AG08395 (cell line): ENCODE measurements at regions not wholly inside any gene's neighbourhood (a gene's known extent, or its start where the extent isn't known, plus 50 kb on each side); places are given as distances from the start of the nearest gene placed in this dataset.

Source experiments
- DNase-seq: peaks from one replicate; pipeline ENCODE4 v3.0.0; 2012; ENCODE audit warnings: mixed read lengths, low spot score

GRCh38 chr1:87560601-87561360 is 232.1 kb downstream of the LMO4 start:
- no peak for DNase-seq

- DNase-seq, result no peak
Measured at GRCh38 chr1:87563211-87563610, 234.5 kb downstream of the LMO4 start.

GRCh38 chr1:87565861-87566260 is 237.2 kb downstream of the LMO4 start:
- no peak for DNase-seq

GRCh38 chr1:87568005-87568404 is 239.3 kb downstream of the LMO4 start:
- no peak for DNase-seq

GRCh38 chr1:87568911-87569310 is 240.2 kb downstream of the LMO4 start:
- no peak for DNase-seq

GRCh38 chr1:87572008-87572407 is 243.3 kb downstream of the LMO4 start:
- DNase-seq, result no peak

- DNase-seq, result no peak
Measured at GRCh38 chr1:87572891-87573290, 244.2 kb downstream of the LMO4 start.

- DNase-seq, result no peak
Measured at GRCh38 chr1:87575528-87575927, 246.8 kb downstream of the LMO4 start.

- no peak for DNase-seq
Measured at GRCh38 chr1:87578464-87578863, 249.8 kb downstream of the LMO4 start.

- no peak for DNase-seq
Measured at GRCh38 chr1:87583459-87583858, 254.8 kb downstream of the LMO4 start.

GRCh38 chr1:87584586-87584985 is 255.9 kb downstream of the LMO4 start:
- DNase-seq, result no peak

- DNase-seq, result no peak
Measured at GRCh38 chr1:87586501-87586900, 257.8 kb downstream of the LMO4 start.

GRCh38 chr1:87588495-87588894 is 259.8 kb downstream of the LMO4 start:
- no peak for DNase-seq

- no peak for DNase-seq
Measured at GRCh38 chr1:87591492-87591891, 262.8 kb downstream of the LMO4 start.

- no peak for DNase-seq
Measured at GRCh38 chr1:87592156-87592555, 263.5 kb downstream of the LMO4 start.

GRCh38 chr1:87594736-87595383 is 266.2 kb downstream of the LMO4 start:
- DNase-seq, result no peak

- DNase-seq, result no peak
Measured at GRCh38 chr1:87595384-87595781, 266.7 kb downstream of the LMO4 start.

- no peak for DNase-seq
Measured at GRCh38 chr1:87598429-87598828, 269.7 kb downstream of the LMO4 start.

GRCh38 chr1:87599569-87599968 is 270.9 kb downstream of the LMO4 start:
- DNase-seq, result no peak

GRCh38 chr1:87600055-87600850 is 271.6 kb downstream of the LMO4 start:
- DNase-seq, result no peak

- no peak for DNase-seq
Measured at GRCh38 chr1:87600854-87601253, 272.2 kb downstream of the LMO4 start.

GRCh38 chr1:87603626-87604025 is 274.9 kb downstream of the LMO4 start:
- no peak for DNase-seq

GRCh38 chr1:87612956-87613355 is 284.3 kb downstream of the LMO4 start:
- no peak for DNase-seq
